ENCODE measurements at regions not wholly inside any gene's neighbourhood (a gene's known extent, or its start where the extent isn't known, plus 50 kb on each side); places are given as distances from the start of the nearest gene placed in this dataset.

DNA sequence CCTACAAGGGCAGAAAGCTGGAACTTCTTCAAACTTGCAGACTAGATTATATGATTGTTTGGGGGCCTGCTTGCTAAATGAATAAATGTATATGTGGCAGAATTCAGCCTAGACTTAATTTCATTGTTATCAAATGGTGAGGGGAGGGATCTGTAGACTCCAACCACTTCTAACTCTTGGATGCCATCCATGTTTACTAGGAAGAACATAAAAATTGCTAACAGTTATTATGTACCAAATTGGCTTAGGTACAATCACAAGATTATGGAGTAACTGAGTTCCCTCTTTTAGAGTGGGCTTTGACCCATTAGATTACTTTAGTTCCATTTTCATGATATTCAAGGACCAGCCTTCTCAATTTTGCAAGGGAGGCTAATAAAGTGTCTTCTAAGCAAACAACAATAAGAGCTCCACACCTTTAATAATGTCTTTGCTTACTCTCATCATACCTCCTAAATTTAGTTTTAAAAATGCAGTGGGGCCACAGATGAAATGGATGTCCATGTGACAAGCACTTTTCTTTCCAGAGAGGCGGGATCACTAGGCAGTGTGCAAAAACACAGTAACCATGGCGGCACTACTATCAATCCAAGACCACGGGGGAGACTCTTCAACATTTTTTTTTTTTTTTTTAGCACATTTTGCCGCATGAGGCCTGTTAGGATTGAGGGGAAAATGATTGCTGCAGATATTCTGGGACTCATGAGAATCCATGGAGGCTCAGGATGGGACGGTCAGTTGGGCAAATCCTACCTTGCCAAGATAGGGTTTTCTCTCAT is 217.6 kb upstream of the SPRED2 start:
- DNase-seq: no peak

DNA sequence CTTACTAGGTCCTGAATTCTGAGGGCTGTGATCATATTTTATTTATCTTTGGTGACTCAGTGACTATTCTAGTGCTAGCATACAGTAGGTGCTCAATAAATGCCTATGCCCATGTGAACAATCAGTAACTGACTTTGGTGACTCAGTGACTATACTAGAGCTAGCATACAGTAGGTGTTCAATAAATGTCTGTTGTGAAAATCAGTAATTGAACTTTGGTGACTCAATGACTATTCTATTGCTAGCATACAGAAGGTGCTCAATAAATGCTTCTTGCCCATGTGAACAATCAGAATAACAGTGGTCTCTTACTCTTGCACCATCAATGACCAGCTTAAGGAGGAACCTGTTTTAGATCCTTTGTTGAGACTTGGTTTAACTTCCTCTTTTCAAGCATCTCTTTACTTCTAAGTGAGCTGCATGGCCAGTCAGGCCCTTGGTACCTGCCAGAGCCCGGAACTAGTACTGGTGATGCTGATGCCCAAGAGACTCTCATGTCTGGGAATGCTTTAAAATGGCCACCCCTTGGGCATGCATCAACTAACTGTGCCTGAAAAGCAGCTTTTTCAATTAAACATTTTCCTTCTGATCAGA is 214.9 kb upstream of the SPRED2 start:
- no peak for DNase-seq

DNA sequence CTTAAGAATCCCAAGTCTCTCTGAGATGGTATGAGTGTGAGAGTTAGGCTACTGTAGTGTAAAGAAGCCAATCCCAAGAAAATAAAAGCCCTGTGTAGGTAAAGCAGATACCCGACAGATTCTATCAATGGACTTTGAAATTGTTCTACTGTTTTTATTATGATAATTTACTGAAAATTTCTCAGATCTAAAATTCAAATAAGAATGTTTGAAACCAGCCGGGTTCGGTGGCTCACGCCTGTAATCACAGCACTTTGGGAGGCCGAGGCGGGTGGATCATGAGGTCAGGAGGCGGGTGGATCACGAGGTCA is 208.3 kb upstream of the SPRED2 start:
- no peak for DNase-seq

DNA sequence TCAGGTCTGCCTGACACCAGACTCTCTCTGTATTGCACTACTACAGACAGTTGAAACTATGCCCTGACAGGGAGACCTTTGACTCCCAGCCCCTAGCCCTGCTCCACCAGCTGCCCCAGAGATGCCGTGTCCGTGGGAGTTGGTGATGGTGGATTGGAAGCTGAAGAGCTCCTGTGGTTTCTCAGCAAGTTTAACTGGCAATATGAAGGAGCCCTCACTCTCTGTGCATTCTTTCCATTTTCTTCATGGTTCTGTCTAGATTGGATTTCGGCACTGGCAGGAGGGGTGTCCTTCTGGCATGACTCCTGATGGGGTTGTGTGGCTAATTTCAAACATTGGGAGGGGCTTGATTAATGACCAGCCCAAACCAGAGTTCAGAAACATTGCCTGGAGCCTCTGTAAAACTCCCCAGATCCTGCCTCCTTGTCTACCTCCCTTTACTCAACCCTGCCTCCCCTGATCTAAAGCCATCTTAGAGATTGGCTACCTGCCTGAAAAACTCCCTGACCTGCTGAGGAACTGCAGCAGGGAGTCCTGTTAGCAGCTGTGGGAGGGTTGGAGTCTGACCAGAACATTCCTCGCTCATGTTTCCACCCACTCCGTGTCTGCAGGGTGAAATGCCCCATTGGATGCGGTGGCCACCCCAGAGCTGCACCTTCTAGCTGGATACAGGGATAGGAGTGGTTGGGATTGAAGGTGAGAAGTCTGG is 206.9 kb upstream of the SPRED2 start:
- DNase-seq: no peak

DNA sequence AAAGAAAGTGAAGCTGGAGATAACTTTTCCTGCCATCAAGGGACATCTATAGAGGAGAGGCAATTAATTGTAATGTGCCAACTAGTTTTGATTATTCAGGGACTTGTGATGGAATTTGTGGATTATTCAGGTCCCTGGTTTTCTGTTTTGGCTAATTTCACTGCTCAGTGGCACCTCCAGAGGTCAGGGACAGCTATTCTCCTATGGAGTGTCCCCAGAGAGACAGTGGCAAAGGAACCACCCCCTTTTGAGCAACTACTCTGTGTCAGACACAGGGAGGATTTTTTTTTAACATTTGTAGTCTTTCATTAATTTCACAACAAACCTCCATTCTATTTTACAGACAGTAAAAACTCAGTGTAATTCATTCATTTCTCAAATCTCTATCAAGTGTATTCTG is 206.0 kb upstream of the SPRED2 start:
- DNase-seq: no peak

DNA sequence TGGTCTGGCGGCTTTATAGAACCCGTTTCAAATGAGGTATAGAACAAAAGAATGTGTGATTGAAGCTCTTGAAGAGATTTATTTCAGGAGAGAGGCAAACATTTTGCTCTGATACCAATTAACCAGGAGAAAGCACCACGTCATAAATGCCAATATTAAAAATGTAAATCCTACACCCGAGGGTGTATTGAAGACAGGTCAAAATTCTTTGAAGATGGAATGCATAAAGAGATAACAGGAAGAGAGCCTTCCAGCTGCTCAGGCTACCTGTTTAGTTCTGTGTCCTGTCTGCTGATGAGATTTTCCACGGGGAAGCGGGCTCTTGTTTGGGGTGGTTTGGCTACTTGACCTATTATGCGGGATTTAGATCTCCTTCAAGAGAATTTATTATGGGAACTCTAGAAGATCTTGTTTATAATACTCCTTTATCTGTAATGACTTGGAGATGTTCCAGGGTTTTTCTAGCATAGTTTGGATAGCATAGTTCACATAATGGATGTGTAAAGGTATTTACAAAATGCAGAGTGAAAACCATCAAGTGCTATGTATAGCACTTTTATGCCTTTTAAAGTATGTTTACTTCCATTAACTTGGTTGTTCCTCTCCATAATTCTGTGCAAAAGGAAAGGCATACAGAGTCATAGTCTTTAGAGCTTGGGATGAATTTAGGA is 204.5 kb upstream of the SPRED2 start:
- DNase-seq: no peak

DNA sequence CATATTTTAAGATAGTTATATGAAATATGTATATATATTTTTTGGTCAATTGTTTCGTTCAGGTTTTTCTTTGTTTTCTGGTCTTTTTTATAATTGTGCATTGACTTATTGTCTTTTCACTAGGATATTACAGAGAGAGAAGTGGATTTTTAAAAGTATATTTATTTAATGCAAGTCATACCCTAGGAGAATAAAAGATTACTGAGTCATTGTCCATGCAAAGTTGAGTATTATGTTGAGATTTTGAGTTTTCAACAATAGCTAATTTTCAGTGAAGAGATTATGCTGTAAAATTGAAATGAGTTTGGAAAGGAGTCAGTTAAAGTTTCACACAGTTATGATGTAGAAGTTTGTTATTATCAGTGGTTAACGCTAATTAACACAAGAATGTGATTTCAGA is 203.6 kb upstream of the SPRED2 start:
- DNase-seq: no peak

DNA sequence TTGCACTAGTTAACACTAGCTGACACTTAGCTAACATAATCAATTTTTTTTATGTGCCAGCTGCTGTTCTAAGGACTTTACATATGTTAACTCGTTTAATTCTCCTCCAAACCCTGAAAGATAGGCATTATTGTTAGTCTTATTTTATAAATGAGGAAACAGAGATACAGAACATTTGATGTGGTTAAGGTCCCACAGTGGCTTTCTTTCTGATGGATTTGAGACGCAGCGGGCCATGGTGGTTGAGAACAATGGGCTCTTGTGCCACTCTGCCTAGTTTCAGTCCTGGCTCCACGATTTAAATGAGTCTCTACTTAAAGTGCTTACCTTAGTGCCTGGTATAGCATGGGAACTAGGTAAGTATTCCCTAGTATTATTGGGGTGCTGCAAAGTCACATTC is 201.9 kb upstream of the SPRED2 start:
- no peak for DNase-seq

DNA sequence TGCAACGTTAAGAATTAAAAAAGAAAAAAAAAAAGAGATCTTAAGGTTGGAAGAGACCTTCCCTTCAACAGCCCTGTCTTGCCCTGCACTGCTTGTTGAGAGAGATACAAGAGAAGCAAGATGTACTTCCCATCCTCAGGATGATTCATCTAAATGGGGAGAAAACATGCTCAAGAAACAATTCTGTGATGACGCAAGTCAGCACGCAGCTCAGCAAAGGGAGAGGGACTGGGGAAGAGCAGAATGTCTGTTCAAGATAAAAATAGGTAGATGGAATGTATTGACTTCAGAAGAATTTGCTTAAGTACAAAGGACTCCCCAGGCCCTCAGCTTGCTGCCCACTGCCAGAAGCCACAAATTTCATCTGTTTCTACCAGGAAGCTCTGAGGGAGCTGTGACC is 198.2 kb upstream of the SPRED2 start:
- DNase-seq: no peak

- DNase-seq: no peak
Observed at GRCh38 chr2:65628156-65628555, 195.8 kb upstream of the SPRED2 start.

DNA sequence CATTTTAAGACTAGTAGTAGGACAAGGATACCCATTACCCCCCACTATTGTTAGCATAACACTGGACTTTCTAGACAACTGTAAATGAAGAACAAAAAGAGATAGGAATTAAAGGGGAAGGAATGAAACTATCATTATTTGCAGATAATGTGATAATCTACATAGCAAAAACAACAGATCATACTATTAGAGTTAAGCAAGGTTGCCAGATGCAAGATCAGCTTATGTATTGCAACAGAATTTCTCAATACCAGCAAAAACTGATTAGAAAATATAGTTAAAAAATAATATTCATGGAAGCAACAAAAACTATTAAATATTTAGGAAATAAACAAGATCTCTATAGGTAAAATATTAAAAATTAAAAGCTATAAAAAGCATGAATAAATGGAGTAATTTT is 194.4 kb upstream of the SPRED2 start:
- DNase-seq: no peak

DNA sequence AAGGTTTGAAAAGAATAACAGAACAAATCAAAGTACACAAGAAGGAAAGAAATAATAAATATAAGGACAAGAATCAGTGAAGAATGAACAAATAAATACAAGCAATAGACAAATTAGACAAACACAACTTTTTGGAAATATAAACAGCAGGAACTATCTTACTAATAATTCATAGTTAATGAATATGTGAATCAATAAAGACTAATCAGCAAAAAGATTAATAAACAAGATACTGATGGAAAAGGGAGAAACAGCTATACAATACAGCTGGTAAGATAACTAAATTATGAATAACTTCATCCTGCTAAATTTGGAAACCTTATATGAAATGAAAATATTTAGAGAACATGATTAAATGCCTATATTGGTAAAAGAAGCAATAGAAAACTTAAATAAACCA is 193.6 kb upstream of the SPRED2 start:
- no peak for DNase-seq

- DNase-seq: no peak
Observed at GRCh38 chr2:65622951-65623535, 190.6 kb upstream of the SPRED2 start.

- DNase-seq: no peak
Observed at GRCh38 chr2:65622499-65622898, 190.1 kb upstream of the SPRED2 start.

- DNase-seq: no peak
Observed at GRCh38 chr2:65620524-65620923, 188.1 kb upstream of the SPRED2 start.

DNA sequence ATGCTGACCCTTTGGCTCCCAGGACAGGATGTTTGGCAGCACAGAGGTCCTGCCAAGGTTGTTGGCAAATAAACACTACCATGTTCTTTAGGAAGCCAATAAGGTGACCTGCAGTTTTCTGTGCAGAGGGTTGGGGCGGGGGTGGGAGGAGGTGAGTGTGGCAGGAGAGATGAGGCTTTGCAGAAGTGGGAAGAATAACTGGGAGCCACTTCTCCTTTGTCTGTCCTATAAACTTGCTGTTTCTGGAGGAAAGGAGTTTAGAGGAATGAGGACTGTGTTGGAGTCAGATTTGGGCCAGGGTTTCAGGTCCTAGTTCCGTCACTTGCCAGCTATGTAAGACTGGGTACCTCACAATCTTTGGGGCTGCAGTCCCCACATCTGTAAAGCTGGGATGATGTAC is 187.6 kb upstream of the SPRED2 start:
- DNase-seq: no peak

GRCh38 chr2:65615602-65616001 is 183.2 kb upstream of the SPRED2 start:
- DNase-seq: no peak

- no peak for DNase-seq
Observed at GRCh38 chr2:65613968-65614555, 181.7 kb upstream of the SPRED2 start.

DNA sequence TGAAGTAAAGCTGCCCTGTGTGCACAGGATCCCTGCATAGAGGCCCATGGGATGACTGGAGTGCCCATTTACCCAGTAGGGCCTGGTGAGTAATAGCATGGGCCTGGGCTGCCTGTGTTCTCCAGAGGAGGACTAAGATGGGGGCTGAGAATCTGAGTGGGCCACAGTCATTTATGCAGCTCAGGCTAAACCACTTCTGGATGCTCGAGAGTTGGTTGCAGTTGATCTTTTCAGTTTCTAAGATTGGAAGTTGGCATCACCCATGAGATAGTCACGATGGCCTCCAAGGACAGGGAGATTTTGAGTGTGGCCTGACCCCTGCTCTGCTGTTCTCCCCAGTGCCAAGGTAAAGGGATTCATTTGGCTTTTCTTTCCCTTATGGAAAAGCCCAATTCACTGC is 179.1 kb upstream of the SPRED2 start:
- no peak for DNase-seq

DNA sequence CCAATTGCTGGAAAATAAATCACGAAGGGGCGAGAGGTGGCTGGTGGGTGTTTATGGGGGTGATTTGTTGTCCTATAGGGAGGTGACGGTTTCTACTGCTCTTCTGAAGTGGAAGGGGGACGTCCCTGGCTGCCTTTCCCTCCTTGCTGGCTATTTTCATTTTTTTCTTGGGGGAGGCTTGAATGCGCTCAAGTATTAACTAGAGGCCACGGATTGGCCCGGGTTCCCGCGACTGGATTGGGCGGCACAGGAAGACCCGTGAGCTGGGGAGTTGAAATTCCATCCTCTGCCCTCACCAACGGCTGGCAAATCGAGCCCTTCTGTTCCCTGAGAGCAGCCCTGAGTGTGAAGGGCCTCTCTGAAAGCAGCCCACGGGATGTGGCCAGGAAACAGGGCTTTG is 176.5 kb upstream of the SPRED2 start:
- DNase-seq: peak; percentile 68

GRCh38 chr2:65608466-65608865 is 176.1 kb upstream of the SPRED2 start:
- DNase-seq: peak; percentile 49

DNA sequence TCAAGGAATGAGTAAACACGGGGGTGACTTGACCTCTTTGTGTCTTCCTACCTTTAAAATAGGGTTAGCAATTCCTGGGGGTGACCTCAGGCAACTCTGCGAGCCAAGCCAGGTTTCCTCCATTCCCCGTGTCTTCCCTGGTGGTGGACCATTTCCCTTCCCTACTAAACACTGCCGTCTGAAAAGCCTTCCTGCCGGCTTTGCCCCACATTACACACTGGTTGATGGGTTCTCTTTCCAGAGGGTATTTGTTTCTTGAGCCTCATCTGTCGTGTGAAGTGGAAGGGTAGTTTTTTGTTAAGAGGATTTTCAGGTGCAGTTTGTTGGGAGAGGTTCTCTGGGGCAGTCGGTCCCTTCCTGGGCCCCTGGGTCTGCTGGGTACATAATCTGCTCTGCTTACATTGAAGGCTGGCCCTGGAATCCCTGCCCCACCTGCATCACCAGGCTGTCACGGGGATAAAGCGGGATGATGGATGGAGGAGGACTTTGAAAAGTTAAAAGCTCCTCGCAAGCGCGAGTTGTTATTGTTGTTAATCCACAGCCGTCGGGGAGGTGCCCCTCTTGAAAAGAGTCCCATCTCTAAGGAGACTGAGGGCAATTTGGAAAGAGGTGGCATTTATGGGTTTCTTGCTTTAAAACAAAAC is 175.4 kb upstream of the SPRED2 start:
- no peak for DNase-seq

Data from muscle of arm (tissue), 1 donor.